ENCODE measurements at regions not wholly inside any gene's neighbourhood (a gene's known extent, or its start where the extent isn't known, plus 50 kb on each side); places are given as distances from the start of the nearest gene placed in this dataset.
"Not testable (repeated sequence)": the region's sequence is repeated elsewhere in the genome, so short reads cannot be mapped to it uniquely, and the experiment has no call there.

GRCh38 chr4:45241976-45242375 lies 515.6 kb upstream of the GNPDA2 start:
- DNase-seq (ENCODE audit: low spot score): no peak

GRCh38 chr4:45229206-45229605 lies 502.9 kb upstream of the GNPDA2 start:
- DNase-seq (ENCODE audit: low spot score): no peak

DNA sequence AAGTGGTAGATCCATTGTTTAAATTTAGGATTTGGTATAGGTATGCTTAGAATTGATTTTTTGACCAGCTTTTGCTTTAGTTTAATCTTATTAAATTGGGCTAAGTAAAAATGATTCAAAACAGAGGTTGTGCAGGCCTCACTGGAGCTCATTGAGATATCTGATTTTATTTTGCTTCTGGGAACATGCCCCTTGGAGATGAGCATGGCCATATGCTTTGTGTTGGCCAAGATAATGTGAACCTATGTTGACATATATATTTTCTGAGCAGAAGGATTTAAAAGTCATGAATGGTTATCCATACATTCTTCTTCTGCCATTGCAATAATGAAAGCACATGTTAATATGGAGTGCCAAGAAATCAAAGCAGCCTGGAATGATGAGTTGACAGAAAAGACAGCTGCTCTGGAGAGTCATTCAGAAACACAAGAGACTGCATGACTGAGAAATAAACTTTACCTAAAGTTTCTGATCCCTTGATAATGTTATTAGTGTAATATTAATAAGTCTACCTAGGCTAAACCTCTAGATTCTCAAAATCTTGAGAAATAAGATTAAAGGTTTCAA lies 489.7 kb upstream of the GNPDA2 start:
- no peak for DNase-seq (ENCODE audit: low spot score)

GRCh38 chr4:45208476-45208875 lies 482.1 kb upstream of the GNPDA2 start:
- DNase-seq (ENCODE audit: low spot score): not testable (repeated sequence)

- not testable (repeated sequence) for DNase-seq (ENCODE audit: low spot score)
Measured at GRCh38 chr4:45207864-45208331, 481.5 kb upstream of the GNPDA2 start.

DNA sequence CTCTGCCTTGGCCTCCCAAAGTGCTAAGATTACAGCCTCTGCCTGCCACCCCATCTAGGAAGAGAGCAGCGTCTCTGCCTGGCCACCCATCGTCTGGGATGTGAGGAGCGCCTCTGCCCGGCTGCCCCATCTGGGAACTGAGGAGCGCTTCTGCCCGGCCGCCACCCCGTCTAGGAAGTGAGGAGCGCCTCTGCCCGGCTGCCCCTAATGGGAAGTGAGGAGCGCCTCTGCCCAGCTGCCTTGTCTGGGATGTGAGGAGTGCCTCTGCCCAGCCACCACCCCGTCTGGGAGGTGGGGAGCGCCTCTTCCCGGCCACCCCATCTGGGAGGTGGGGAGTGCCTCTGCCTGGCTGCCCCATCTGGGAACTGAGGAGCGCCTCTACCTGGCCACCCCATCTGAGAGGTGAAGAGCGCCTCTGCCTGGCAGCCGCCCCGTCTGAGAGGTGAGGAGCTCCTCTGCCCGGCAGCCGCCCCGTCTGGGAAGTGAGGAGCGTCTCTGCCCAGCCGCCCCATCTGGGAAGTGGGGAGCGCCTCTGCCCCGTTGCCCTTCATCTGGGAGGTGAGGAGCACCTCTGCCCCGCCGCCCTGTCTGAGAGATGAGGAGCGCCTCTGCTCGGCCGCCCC lies 481.0 kb upstream of the GNPDA2 start:
- DNase-seq (ENCODE audit: low spot score): not testable (repeated sequence)

DNA sequence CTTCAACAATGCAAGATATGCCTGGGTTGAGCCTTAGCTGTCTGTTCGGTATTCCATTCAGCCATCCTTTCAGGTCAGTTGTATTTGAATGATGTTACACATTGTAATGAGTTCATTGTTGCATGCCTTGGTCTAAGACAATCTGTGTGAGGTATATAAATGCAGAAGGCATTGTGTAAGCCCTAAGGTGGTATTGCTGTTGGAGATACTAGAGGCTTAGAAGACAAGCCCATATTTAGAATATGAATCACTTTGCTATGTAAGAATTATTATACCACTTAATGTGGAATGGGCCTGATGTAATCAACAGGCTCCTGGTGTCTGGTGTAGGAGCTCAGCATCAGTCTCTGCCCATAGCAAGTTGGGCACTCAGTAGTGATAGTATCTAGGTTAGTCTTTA lies 473.4 kb upstream of the GNPDA2 start:
- DNase-seq (ENCODE audit: low spot score): no peak

- DNase-seq (ENCODE audit: low spot score): no peak
Measured at GRCh38 chr4:45188501-45188900, 462.1 kb upstream of the GNPDA2 start.

DNA sequence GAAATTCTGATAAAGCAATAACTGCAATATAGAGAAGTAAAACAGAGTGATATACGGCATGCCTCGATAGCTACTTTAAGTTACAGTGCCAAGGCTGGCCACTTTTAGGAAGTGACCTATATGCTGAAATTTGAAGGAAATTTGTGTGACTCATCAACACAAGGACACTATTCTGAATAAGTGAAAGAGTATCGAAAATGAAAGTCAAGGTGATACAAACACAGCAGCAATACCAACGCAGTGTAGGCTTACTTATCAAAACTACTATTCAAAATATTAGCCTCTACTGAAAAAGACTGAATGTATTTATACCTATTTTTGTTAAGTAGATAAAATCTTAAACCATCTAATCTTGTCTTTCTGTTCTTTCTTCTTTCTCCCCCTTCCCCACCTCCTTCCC lies 459.9 kb upstream of the GNPDA2 start:
- no peak for DNase-seq (ENCODE audit: low spot score)

- DNase-seq (ENCODE audit: low spot score): no peak
Measured at GRCh38 chr4:45183905-45184304, 457.5 kb upstream of the GNPDA2 start.

DNA sequence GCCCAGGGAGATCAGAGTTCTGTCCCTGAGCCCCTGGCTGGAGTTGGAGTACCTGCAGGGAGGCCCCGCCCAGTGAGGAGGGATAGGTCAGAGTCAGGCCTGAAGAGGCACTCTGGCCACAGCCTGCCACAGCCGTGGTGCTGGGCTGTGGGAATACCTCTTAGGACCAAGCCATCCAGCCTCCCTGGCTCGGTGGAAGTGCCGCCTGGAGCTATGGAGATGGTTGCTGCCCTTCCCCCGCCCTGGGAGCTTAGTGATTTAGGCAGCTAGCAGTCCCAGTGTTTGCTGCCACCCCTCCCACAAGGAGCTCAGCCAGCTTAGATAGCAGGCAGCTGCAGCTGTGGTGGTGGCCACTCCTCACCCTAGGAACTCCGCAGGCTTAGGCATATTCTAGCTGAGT lies 446.3 kb upstream of the GNPDA2 start:
- no peak for DNase-seq (ENCODE audit: low spot score)

DNA sequence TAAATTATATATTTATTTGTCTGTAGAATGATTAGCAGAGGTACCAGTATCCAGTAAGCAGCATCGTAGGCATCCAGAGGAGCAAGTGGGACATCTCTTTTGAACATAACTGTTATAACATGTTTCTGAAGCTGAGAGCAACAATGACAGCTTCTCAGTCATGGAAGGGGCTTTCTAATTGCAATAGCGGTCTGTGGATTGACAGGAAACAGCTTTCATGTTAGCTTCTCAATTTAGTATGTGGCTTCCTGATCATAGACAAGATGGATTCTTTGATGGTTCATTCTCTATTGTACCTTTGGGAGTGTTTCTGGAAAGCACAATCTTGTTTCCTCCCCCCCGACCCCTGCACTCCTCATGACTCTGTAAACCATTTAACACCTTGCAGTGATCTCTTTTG lies 434.6 kb upstream of the GNPDA2 start:
- no peak for DNase-seq (ENCODE audit: low spot score)

DNA sequence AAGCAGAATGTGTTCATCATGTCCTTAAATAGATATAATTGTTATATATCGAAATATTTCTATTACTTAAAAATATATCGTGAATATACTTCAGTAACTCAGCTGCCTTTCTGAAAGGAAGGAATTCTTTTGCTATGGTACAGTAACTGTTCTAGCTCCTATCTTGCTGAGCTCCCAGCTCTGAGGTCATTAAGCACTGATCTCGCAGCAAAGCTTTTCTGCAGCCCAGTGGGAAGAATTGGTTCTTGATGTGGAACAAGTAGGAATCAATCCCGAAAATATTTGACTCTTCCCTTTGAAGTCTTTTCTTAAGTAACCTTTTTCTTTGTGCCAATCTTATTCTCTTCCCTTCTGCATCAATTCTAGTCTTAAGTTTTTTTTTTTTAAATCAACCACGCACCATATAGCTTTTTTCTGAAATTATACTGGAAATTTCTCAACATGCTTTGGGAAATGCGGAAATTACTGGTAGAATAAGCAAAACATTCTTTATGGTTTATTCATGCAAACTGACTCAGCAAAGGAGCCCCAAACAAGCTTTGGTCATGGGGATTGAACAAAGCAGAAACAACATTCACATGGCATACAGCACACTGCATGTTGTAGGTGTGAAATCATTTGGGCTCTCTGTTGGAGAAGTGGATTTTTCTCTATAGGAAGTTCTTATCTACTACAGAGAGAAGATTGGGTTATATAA lies 428.9 kb upstream of the GNPDA2 start:
- no peak for DNase-seq (ENCODE audit: low spot score)

DNA sequence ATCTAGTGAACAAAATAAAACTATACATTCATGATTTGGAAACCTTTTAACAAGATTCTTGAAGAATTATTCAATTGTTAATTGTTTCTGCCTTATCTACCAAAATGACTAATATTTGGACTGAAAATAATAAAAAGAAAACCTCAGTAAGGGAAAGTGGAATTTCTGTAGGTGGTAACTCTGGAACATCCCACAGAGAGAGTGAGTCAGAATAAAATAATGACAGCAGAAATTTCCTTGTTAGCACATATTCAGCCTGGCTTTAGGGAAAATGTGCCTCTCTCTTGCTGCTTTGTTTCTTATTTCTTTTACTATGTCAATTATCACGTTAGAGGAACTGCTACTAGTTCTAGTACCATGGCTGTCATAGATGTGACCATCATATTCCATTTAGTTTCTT lies 421.5 kb upstream of the GNPDA2 start:
- DNase-seq (ENCODE audit: low spot score): no peak

GRCh38 chr4:45131020-45131419 lies 404.7 kb upstream of the GNPDA2 start:
- DNase-seq (ENCODE audit: low spot score): no peak

- DNase-seq (ENCODE audit: low spot score): no peak
Measured at GRCh38 chr4:45122406-45122805, 396.1 kb upstream of the GNPDA2 start.

DNA sequence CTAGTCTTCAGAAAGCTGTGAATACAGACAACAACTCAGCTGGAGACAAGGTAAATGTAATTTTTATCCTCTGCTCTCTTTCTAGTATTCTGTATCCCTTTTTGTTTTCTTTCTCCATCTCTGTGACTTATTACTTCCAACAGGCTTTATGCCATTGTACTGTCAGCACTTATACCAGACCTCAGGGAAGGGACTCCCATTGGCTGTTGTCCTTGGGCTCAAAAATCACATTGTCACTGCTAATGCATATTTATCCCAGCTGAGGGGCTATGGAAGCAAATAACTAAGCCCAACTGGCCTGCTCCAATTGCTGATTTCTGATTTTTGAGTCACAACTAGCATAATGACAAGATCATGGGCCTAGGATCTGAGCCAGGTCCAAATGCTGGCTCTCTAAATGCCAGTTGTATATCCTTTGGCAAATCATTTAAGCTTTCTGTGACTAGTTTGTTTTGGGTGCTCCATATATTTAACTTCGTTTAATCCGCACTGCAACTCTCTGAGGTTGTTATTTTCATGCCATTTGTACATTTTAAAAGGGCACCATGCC lies 395.1 kb upstream of the GNPDA2 start:
- no peak for DNase-seq (ENCODE audit: low spot score)

- DNase-seq (ENCODE audit: low spot score): no peak
Measured at GRCh38 chr4:45120163-45120562, 393.8 kb upstream of the GNPDA2 start.

DNA sequence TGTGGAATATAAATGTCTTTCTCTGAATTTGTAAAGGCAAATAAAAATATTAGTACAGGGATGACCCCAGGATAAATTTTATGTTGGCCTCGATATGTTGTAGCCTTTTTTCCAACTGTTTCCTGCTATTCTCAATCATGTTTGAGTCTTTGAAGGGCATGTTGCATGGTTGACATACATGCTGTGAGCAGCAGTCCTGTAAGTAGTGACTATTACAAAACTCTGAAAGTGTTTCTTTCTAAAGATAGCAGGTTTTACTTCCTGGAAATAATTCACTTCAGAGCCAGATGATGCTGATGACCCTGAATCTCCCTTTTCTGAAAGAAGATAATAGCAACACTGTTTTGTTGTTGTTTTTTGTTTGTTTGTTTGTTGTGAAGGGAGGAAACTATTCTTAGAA lies 393.0 kb upstream of the GNPDA2 start:
- no peak for DNase-seq (ENCODE audit: low spot score)

DNA sequence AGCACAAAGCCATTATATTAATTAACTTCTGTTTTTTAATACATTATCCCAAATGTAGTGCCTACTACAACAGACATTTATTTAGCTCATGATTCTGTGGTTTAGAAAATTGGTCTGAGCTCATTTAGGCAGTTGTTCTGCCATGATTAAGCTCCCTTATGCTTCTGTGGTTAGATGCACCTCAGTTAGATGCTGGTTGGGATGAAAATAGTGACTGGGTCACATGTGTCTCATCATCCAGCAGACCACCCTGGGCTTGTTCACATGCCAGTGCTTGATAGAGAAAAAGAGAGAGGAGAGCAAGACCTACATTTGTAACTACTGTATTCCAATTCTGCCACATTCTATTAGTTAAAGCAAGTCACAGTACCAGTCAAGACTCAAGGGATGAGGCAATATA lies 376.4 kb upstream of the GNPDA2 start:
- DNase-seq (ENCODE audit: low spot score): no peak

DNA sequence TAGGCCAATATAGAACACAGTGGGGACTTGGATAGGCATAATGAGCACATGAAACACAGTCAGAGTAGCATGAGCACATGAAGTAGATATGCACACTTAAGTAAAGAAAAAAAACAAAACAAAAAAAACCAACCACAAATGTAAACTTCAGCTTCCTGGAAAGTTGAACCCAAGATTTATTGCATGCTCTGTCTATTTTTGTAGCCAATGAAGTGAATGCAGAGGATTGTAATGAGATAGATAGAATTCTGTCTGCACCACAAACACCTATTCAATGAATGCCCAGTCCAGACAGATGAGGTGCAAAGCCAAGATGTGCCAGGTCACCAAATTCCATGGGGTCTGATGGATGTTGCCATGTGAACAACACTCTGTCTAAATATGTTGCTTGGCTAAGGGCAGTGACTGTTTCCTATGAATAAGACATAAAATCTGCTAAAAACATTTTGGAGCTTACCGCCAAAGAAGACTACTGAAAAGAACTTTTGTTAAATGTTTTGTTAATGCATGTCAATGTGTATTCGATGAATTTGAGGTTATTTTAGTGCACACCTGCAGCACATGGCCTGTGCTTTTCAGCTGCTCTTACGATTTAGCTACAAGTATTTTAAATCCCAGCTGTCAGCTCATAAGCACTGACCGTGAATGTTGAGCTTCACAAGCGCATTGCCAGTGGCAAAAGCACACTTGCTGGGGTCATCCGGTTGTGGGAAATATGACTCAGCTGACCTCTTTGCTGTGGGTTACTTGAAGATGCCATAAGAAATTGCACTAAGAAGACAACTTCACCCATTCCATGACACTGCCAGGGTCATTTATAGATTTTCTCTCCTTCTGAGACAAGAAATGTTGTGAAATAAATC lies 374.8 kb upstream of the GNPDA2 start:
- no peak for DNase-seq (ENCODE audit: low spot score)

- no peak for DNase-seq (ENCODE audit: low spot score)
Measured at GRCh38 chr4:45099471-45099870, 373.1 kb upstream of the GNPDA2 start.

Measured in activated CD4-positive, alpha-beta T cell treated with anti-CD3 and anti-CD28 coated beads, Interleukin-2, Interleukin-4, amounts not matched to agents 100 ng/mL and 50 ng/mL, durations not matched to agents 16 hours and 8 hours (primary cell).